Ectodermal cell (in vitro differentiated cells): ENCODE measurements at regions not wholly inside any gene's neighbourhood (a gene's known extent, or its start where the extent isn't known, plus 50 kb on each side); places are given as distances from the start of the nearest gene placed in this dataset.

Experiments
- H3K27ac ChIP-seq: 2 replicates; pipeline ENCODE4 v1.7.0; 2013; ENCODE audit warnings: mild to moderate bottlenecking, low read depth, low read length; ENCODE audit not compliant: insufficient read depth, poor library complexity, severe bottlenecking
- H3K27me3 ChIP-seq: 2 replicates; pipeline ENCODE4 v1.7.0; 2013; ENCODE audit warnings: mild to moderate bottlenecking, low read length; ENCODE audit not compliant: insufficient read depth, control insufficient read depth, poor library complexity, severe bottlenecking
- H3K36me3 ChIP-seq: one replicate; pipeline ENCODE4 v1.7.0; 2013; ENCODE audit warnings: low read length; ENCODE audit not compliant: control insufficient read depth, insufficient read depth
- H3K4me1 ChIP-seq: one replicate; pipeline ENCODE4 v1.7.0; 2013; ENCODE audit warnings: low read length; ENCODE audit not compliant: control insufficient read depth, insufficient read depth
- H3K4me3 ChIP-seq: 2 replicates; pipeline ENCODE4 v1.7.0; 2013; ENCODE audit warnings: low read depth, low read length, control low read depth; ENCODE audit not compliant: insufficient read depth
- H3K9me3 ChIP-seq: 2 replicates; pipeline ENCODE4 v1.7.0; 2013; ENCODE audit warnings: mild to moderate bottlenecking, low read length, moderate library complexity; ENCODE audit not compliant: control insufficient read depth
- WGBS, 2 experiments: methylation state at CpG; one replicate each; pipeline ENCODE4 v1.1.7; 2013; ENCODE audit warnings: missing lambda C conversion rate in 2 of 2; 5-methylcytosine and 5-hydroxymethylcytosine counted together

DNA sequence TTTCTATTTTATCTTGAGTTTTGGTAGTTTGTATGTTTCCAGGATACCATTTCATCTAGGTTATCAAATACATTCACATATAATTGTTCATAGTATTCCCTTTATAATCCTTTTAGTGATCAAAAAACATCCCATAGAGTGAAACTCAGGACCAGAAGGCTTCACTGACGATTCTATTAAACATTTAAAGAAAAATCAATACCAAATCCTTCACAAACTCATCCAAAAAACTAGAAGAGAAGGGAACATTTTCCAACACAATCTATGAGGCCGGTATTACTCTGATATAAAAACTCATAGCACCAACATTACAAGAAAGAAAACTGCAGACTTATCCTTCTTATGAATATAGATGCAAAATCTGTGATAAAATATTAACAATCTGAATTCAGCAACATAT lies 203.4 kb downstream of the ANKRD50 start:
- H3K36me3 ChIP-seq: no peaks in the 10 kb centered on the region
- no peaks in the 10 kb centered on the region for H3K27me3 ChIP-seq
- H3K4me3 ChIP-seq: no peak overlapping the region
- H3K4me1 ChIP-seq: no peaks in the 10 kb centered on the region
- no peak overlapping the region for H3K27ac ChIP-seq
- no peaks in the 10 kb centered on the region for H3K9me3 ChIP-seq
- WGBS, 2 experiments: 74 to 97% methylated on average over 2 of the region's 2 CpGs

DNA sequence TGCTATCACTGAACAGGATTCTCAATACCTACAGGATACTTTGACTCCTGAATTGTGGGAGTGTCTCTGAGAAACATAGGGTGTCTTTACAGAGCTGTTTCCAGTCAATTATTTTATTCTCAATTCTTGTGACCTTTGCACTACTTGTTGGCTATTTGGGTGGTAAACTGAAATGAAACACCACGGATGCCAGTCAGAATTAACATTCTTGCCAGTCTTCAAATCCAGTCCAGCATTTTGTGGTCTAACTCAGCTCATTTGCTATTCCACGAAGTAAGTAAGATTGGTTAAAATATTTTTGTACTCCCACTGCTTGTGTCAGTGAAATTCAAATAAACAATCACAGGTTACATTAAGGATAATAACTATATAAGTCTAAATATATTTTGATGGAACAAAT lies 197.9 kb downstream of the ANKRD50 start:
- H3K27me3 ChIP-seq: no peaks in the 10 kb centered on the region
- H3K4me1 ChIP-seq: no peaks in the 10 kb centered on the region
- H3K9me3 ChIP-seq: no peaks in the 10 kb centered on the region
- WGBS, 2 experiments: 89 to 100% methylated on average over 1 to 2 of the region's 2 CpGs
- no peak overlapping the region for H3K27ac ChIP-seq
- H3K4me3 ChIP-seq: no peak overlapping the region
- H3K36me3 ChIP-seq: no peaks in the 10 kb centered on the region

DNA sequence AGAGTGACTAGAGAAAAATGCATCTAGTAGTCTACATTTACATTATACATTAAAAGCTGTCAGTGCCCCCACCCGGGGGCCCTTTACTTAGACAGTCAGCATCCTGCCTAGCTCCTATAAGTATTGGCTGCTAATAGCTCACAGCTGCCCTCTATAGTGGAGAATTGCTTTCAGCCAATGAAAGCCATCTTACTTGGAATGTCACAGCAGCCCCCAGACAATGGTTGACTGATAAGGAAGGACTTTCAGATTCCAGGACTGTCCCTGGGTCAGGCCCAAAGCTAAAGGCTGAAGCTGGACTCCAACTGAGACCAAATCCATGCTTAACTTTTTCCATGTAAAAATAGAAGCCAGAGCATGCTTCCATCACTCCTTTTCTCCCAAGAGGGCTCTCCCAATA lies 196.9 kb downstream of the ANKRD50 start:
- Histone ChIP-seq H3K4me1 (no peaks in the 10 kb centered on the region), H3K9me3 (no peaks in the 10 kb centered on the region), H3K27ac (no peak overlapping the region), H3K27me3 (no peaks in the 10 kb centered on the region), H3K36me3 (no peaks in the 10 kb centered on the region), H3K4me3 (no peak overlapping the region)
- 91 to 100% methylated on average over 1 of the region's 1 CpG for WGBS, 2 experiments

DNA sequence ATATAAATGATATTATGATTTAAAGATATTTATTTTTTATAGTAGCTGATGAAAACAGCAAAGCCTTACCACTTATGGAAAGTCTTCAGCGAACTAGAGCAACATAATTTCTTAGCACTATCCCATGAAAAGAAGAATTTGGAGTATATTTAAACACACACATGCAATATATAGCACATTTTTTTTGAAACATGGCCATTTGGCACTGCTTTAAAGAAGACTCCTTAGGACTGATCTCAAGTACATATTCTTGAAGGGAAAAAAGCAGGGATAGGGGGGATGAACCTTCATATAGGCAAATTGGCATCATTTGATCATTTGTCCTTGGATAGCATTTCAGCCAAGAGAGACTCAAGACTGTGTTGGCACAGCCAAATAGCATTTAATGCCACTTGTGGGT lies 193.3 kb downstream of the ANKRD50 start:
- WGBS, 2 experiments: 80 to 88% methylated on average over 1 of the region's 1 CpG
- no peak overlapping the region for H3K4me3 ChIP-seq
- H3K36me3 ChIP-seq: no peaks in the 10 kb centered on the region
- no peak overlapping the region for H3K27ac ChIP-seq
- no peaks in the 10 kb centered on the region for H3K4me1 ChIP-seq
- H3K27me3 ChIP-seq: no peaks in the 10 kb centered on the region
- H3K9me3 ChIP-seq: no peaks in the 10 kb centered on the region

DNA sequence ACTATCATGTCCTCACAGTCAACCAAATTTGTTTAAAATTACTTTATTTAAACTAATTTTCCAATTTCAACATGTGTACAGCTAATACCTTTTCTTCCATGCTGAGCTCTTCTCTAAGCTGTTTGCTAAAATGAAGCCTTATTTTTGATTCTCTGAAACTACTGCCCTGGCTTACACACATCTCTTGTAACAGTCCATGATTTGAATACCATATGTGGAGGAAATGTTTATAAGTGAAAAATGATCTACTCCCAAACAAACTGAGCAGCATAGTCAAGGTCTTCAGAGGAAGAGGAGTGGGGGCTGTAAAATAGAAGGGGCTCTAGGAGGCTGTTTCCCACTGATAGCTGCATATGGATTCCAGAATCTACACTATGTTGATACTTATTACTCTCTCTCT lies 188.7 kb downstream of the ANKRD50 start:
- H3K4me1 ChIP-seq: no peaks in the 10 kb centered on the region
- H3K9me3 ChIP-seq: no peaks in the 10 kb centered on the region
- H3K36me3 ChIP-seq: no peaks in the 10 kb centered on the region
- H3K4me3 ChIP-seq: no peak overlapping the region
- H3K27ac ChIP-seq: no peak overlapping the region
- H3K27me3 ChIP-seq: no peaks in the 10 kb centered on the region

DNA sequence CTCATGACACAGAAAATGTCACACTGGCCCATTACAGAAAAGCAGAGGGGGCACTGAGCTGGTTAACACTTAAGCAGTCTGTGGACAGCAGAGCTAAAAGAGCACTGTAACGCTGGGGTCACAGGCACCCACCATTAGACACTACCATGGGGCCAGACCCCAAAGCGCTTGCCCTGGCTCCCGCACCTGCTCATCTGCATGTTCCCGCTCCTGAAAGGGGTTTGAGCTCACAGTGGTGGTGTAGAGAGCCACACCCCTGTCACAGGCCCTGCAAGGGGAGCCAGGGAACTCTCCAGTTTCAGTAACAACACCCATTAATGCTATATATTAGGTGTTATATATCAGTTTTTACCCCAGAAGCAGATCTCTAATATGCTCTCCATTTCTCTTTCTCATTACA lies 187.0 kb downstream of the ANKRD50 start:
- Histone ChIP-seq H3K4me3 (no peak overlapping the region), H3K27me3 (no peaks in the 10 kb centered on the region), H3K36me3 (no peaks in the 10 kb centered on the region), H3K9me3 (no peaks in the 10 kb centered on the region), H3K27ac (no peak overlapping the region), H3K4me1 (no peaks in the 10 kb centered on the region)
- 90 to 96% methylated on average over 4 of the region's 4 CpGs for WGBS, 2 experiments

DNA sequence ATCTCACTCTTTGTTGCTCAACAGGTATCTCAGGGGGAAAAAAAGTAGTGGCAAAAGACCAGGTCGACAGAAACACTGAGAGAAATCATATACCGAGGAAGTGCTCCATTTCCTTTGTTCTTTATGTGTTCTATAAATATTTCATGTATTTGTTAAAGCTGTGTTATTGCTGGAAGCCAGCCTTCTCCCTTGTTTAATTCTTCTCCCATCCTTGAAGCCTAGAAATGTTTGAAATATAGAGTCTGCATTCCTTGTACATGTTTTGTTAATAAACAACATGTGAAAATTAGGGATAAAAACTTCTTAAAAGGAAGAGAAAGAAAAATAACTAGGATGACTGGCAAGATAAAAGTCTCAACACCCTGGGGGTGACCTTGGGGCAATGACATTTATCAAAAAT lies 186.2 kb downstream of the ANKRD50 start:
- no peak overlapping the region for H3K4me3 ChIP-seq
- no peaks in the 10 kb centered on the region for H3K9me3 ChIP-seq
- no peaks in the 10 kb centered on the region for H3K27me3 ChIP-seq
- H3K4me1 ChIP-seq: no peaks in the 10 kb centered on the region
- WGBS, 2 experiments: 79 to 83% methylated on average over 2 of the region's 2 CpGs
- H3K36me3 ChIP-seq: no peaks in the 10 kb centered on the region
- no peak overlapping the region for H3K27ac ChIP-seq

DNA sequence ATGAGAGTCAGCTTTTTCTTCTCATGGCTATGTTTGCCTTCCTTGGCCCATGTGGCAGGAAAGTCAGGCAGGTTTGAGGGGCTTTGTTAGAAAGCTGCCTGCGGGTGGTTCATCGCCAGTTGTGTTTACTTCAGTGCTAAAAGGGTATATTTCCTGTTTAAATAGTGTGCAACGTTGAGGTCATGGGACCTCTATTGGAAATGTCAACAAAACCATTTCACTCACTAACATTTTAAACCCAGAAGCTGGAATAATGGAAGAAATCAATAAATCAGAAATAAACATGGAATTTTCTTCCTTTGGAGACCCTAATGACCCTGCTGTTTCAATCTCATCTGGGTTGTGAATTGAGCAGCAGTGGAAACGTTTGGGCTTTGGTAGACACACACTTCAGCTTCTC lies 185.8 kb downstream of the ANKRD50 start:
- H3K4me3 ChIP-seq: no peak overlapping the region
- no peaks in the 10 kb centered on the region for H3K27me3 ChIP-seq
- H3K36me3 ChIP-seq: no peaks in the 10 kb centered on the region
- H3K4me1 ChIP-seq: no peaks in the 10 kb centered on the region
- no peak overlapping the region for H3K27ac ChIP-seq
- WGBS, 2 experiments: 74 to 81% methylated on average over 3 to 4 of the region's 4 CpGs
- H3K9me3 ChIP-seq: no peaks in the 10 kb centered on the region

DNA sequence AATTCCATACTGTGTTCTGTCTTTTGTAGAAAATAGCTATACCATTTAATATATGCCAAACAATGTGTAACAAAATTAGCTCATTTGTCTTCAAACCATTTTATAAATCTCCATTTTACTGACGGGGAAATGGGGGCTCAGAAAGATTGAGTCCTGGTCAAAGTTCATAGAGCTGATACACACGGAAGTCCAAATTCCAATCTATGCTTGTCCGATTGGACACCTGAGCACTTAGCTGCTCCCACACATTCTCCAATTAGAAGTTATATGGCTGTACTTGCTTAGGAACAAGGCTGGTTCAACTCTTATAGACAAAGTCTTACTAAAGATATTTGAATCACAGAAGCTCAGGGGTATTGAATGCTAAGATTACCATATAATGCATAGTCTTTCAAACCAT lies 185.2 kb downstream of the ANKRD50 start:
- Histone ChIP-seq H3K27me3 (no peaks in the 10 kb centered on the region), H3K36me3 (no peaks in the 10 kb centered on the region), H3K4me3 (no peak overlapping the region), H3K4me1 (no peaks in the 10 kb centered on the region), H3K27ac (no peak overlapping the region), H3K9me3 (no peaks in the 10 kb centered on the region)
- WGBS, 2 experiments: 90 to 93% methylated on average over 3 of the region's 3 CpGs

DNA sequence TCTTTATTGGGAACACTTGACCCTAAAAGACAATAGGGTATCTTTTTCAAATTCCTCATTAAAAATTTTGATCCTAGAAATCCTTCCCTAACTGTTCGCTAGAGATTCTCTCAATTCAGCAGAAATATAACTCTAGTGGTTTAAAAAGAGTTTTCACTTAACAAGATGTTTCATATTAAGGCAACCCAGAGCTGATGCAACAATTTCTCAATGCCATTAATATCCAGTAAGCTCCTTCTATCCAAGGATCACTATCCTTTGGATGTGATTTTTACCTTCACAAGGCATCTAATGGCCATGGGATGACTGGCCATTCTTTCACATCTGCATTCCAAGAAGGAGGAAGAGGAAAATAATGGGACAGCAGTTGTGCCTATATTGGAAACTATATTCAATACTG lies 183.4 kb downstream of the ANKRD50 start:
- H3K27ac ChIP-seq: no peak overlapping the region
- WGBS, 2 experiments: 100% methylated on average over 1 of the region's 1 CpG
- H3K9me3 ChIP-seq: no peaks in the 10 kb centered on the region
- H3K4me1 ChIP-seq: no peaks in the 10 kb centered on the region
- H3K36me3 ChIP-seq: no peaks in the 10 kb centered on the region
- H3K4me3 ChIP-seq: no peak overlapping the region
- no peaks in the 10 kb centered on the region for H3K27me3 ChIP-seq

DNA sequence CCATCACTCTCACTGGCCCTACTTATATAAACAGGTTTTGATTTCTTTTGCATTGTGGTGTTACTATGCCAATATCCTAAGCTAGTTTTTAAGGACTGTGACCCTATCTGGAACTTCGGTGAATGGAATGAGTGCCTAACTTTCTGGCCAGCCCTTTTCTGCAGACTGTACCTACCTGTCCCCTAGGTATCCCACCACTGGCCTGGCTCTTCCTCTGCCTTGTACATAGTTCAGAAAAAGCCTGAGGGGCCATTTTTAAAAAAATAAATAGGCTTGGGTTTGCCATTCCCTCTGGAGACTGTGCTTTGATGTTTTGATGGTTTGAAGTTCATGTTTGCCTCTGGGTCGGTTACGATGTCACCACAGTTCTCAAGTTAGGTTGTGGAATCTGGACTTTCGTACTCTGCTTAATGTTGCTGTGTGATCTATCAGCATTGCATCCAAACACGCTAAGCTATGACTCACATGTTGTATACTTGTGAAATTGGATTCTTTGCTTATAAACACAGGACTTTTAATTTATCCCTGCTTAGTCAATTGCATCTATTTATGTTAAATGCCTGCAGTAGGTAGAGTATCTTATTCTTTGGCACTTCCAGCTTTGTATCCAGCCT lies 182.0 kb downstream of the ANKRD50 start:
- Histone ChIP-seq H3K27me3 (no peaks in the 10 kb centered on the region), H3K36me3 (no peaks in the 10 kb centered on the region), H3K4me3 (no peak overlapping the region), H3K9me3 (no peaks in the 10 kb centered on the region), H3K4me1 (no peaks in the 10 kb centered on the region), H3K27ac (no peak overlapping the region)
- 87 to 89% methylated on average over 4 to 5 of the region's 5 CpGs for WGBS, 2 experiments
